Transverse colon (tissue), 4 donors: ENCODE measurements at regions not wholly inside any gene's neighbourhood (a gene's known extent, or its start where the extent isn't known, plus 50 kb on each side); places are given as distances from the start of the nearest gene placed in this dataset.

ENCODE experiments used
- EP300 ChIP-seq: sonication (generic); formaldehyde crosslinking; IDR thresholded peaks from one replicate; pipeline ENCODE4 v1.6.1; 2017; ENCODE audit warnings: antibody characterized with exemption, low read depth
- POLR2A ChIP-seq: fragments of 450-650 bp; IDR thresholded peaks from one replicate; pipeline ENCODE4 v1.6.1; 2016; ENCODE audit warnings: antibody characterized with exemption, mild to moderate bottlenecking, moderate library complexity
- POLR2AphosphoS5 ChIP-seq, 3 donors: sonication (generic); formaldehyde crosslinking; IDR thresholded peaks; one replicate each; pipeline ENCODE4 v1.6.1; 2016; ENCODE audit warnings: antibody characterized with exemption in 3 of 3
- TF ChIP-seq, protein P1 (sequence below), 5 experiments: fragments of 200-600 bp in 3 of 5; fragments of 450-650 bp in 2 of 5; sonication (generic) in 3 of 5; IDR thresholded peaks; 1 replicate in 2 of 5; 2 replicates in 3 of 5; pipeline ENCODE4 v1.5.1; 2016 to 2017; ENCODE audit warnings: antibody characterized with exemption in 5 of 5, inconsistent platforms in 3 of 5, mild to moderate bottlenecking in 2 of 5, moderate library complexity in 1 of 5

DNA sequence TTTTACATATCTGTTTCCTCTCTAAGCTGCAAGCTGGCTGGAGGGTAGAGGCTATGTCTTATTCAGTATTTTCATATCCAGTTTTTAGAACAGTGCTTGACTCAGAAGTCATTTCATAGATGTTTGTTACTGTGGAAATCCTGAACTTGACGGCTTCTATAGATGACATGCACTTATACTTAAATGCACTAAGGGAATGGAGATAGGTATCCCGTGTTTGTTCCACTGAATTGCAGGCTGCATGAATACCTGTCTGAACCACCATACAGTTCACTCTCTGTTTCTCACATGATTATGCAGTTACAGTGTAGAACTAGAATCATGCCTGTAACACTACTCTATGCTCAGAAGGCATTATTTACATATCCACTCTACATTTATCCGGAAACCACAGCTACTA is 417.1 kb downstream of the MTX2 start:
- TF ChIP-seq, protein P1, sequence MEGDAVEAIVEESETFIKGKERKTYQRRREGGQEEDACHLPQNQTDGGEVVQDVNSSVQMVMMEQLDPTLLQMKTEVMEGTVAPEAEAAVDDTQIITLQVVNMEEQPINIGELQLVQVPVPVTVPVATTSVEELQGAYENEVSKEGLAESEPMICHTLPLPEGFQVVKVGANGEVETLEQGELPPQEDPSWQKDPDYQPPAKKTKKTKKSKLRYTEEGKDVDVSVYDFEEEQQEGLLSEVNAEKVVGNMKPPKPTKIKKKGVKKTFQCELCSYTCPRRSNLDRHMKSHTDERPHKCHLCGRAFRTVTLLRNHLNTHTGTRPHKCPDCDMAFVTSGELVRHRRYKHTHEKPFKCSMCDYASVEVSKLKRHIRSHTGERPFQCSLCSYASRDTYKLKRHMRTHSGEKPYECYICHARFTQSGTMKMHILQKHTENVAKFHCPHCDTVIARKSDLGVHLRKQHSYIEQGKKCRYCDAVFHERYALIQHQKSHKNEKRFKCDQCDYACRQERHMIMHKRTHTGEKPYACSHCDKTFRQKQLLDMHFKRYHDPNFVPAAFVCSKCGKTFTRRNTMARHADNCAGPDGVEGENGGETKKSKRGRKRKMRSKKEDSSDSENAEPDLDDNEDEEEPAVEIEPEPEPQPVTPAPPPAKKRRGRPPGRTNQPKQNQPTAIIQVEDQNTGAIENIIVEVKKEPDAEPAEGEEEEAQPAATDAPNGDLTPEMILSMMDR (IDR thresholded peaks at IDR 0.05), result no peak
- TF ChIP-seq POLR2A (no peak), EP300 (no peak), POLR2AphosphoS5 (IDR thresholded peaks at IDR 0.05) (no peak)
